GM18498 (cell line): ENCODE measurements at regions not wholly inside any gene's neighbourhood (a gene's known extent, or its start where the extent isn't known, plus 50 kb on each side); places are given as distances from the start of the nearest gene placed in this dataset.

Experiments used
- ATAC-seq: cut with Tn5 transposase; IDR thresholded peaks from one replicate; pipeline ENCODE4 v1.9.1; 2021; ENCODE audit warnings: mild to moderate bottlenecking, moderate library complexity; ENCODE audit not compliant: unreplicated experiment

DNA sequence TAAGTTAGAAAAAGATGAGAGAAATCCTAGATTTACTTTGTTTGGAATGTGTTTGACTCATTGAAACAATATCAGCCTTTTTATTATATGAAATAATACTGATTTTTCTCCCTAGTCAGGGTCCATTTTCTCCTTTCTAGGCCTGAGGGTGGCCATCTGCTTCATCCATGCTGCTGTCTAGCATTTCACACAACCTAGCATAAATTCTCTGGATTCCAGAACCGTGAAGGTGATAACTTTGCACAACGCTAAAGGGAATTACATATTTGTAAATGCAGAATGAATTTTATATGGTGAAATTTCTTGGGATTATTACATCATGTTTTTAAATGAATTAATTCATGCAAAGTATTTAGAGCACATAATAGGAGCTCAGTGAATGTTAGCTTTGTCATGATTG lies 505.1 kb downstream of the INHBA start:
- no peak for ATAC-seq

DNA sequence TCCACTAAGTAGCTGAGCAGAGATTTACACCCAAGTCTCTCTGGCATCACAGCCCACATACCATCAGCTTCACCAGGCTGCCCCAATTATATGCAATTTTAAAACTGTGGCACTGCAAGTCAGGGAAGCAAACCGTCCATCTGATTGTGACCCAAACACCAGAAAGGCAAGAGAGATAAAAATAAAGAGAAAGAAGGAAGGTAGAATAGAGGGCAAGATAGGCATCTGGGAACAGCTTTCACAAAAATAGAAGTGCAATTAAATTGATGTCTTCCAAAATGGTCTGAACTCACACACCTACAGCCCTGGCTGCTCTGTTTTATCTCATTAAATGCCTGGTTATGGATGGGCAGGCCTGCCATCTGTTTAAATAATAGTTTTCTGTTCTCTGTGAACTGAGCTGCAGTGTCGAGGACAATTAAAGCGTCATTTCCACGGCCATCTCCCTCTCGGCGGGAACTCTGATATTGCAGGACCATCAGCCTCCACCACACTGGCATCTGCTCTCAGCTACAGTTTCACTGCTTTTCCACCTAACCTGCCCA lies 509.1 kb downstream of the INHBA start:
- no peak for ATAC-seq

DNA sequence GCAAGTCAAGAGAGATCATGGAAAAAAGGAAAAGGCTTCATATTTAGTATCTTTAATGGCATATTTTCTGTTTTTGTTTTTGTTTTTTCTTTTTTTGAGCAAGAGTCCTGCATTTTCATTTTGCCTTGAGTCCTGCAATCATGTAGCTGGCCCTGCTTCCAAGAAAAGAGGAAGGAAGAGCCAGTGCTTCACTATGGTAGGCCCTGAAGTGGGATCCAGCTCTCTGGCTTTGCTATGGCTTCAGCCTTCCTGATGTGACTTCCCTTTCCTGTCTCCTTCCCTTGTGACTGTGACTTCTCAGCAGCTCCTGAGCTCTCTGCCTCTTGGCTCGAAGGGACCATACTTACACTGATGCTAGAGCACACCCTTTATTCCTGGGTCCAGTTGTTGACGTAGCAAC lies 512.3 kb downstream of the INHBA start:
- no peak for ATAC-seq

DNA sequence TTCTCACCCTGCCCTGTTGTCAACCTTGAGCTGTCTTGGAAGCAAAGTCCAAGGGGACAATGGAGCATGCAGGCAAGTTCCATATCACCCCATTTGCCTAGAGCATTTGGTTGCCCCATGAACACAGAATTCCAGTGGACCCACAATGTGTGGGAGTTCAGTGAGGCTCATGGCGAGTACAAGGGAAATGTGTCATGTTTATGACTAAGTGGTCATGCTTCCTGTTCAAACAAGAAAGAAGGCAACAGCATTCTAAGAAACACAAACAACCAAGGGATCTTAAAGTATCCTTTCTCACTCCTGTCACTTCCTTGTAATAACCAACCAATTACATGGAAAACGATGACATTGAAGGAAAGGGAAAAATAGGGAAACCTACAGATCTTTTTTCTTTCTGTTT lies 513.0 kb downstream of the INHBA start:
- ATAC-seq, result no peak

DNA sequence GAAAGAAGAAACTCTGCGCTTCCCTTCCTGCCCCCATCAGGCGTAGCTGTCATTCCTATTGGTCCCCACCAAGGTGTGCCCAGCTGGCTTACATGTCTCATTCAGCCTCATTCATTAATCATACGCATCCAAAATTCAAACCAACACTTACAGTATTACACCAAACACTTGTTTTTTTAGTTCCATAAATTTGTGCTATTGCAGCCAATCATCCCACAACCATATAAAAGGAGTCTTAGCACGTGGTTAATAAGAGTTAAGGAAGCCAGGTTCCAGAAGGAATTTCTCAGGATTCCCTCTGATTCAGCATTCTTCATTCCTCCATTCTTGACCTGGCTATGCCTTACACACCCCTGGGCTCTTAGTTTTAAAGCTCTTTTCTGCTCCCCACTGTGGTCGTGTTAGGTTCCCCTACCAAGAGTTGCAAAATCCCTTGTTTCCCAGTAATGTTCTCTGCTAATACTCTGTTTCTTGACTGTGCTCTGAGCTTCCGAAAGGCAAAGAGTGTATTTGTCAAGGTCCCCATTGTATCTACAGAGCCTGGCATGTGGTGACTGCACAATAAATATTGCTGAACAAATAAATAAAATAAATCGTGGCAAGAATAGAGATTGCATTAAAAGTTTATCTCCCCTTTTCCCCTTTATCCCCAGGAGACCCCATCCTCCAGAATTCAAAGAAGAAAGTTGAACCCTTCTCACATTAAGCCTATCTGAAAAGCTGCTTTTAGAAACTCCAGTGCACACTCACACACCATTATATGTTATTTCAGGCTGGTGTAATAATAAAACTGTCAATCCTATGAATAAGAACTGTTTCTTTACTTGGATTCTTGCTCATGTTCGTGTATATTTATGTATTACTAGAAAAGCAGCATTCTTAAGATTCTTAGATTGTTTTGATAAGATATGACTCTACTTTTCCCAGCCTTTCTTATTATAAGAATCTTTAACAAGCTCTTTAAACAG lies 514.4 kb downstream of the INHBA start:
- no peak for ATAC-seq

DNA sequence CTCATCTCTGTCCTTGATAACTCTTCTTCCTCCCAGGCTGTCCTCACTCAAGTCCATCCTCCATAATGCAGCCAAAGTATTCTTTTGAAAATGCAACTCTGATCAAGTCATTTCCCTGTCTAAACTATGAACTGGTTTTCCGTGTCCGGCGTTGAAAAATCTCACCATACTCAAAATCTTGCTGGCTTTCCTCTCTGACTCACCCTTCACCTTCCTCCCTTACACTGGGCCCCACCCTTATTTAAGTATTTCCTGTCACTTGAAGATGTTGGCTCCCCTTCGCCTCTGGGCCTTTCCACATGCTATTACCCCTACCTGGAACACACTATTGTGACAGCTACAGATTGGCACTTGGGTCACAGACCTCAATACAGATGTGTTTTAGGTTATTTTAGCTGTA lies 515.6 kb downstream of the INHBA start:
- ATAC-seq, result no peak

DNA sequence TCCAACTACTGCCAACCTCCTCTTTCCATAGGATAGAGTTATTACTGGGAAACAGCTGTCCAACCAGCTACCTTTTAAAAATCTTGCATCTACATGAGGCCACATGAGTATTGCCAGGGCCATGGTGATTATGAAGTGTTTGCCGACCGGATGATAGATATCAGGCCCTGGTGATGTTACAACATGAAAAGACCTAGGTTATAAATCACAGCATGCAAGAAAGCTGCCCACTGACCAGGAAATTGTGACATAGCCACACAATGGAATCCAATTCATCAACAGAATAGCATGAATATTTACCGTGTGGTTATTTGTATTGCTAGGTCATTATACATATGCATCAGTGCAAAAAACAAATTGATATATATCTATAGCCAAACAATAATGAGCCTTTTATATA lies 517.0 kb downstream of the INHBA start:
- no peak for ATAC-seq

DNA sequence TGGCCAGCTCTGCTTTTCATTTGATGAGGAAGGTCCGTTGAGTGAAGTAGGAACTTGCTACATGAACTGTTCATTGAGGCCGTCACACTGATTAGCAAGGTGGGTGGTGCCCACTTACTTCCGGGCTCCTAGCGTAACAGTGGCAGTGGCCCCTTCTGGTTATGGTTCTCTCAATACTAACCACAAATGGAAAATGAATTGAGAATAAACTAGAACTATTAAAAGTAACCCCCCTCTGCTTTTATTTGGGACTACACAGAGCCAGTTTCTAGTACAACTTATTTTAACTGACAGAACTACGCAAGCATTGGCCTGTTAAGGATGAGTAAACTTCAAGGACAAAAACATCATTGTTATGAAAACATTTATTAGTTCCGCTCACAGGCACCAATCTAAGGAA lies 519.1 kb downstream of the INHBA start:
- ATAC-seq, result no peak

DNA sequence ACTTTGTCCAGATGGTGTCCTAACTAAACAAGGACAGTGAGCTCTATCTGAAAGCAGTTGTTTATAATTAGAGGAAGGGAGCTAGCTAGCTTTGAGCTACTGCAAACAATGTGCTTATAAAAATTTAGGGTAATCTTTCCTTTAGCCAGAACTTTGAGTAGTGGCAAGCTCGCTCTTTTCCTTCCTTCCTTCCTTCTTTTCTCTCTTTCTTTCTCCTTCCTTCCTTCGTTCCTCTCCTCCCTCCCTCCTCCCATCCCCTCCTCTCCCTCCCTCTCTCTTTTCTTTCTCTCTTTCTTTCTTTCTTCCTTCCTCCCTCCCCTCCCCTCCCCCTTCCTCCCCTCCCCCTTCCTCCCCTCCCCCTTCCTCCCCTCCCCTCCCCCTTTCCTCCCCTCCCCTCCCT lies 520.1 kb downstream of the INHBA start:
- no peak for ATAC-seq

DNA sequence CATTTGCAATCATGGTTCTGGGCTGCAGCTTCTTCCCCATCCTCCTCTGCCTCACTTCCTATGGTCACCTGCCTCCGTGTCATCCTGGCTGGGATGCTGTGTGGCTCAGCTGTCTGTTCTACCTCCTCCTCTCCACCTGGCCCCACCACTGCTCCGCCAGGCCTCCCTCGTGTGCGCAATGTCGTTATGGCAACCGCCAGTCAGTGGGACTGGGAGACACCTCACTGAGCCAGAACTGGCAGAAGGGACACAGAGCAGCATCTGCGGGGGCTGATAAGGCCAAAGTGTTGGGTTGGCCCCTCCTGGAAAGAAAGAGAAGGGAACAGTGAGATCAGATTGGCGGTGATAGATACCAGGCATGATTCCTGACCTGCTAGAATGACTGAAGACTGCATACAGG lies 527.5 kb downstream of the INHBA start:
- ATAC-seq, result no peak

DNA sequence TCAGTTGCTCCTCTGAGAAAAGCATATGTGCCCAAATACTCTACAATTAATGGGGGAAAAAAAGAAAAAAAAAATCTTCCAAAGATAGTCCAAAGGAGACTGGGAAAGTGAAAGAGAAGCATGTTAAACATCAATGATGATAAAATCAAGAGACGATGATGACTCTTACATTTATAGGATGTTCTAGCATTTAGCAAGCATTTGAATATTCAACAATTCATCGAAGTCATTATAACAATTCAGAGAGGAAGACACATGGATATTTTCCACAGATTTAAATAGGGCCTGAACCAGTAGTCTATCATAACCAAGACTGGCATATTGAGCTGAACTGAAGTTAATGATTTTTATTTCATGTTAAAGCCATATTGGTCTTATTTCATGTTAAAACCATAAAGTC lies 528.4 kb downstream of the INHBA start:
- ATAC-seq, result no peak

DNA sequence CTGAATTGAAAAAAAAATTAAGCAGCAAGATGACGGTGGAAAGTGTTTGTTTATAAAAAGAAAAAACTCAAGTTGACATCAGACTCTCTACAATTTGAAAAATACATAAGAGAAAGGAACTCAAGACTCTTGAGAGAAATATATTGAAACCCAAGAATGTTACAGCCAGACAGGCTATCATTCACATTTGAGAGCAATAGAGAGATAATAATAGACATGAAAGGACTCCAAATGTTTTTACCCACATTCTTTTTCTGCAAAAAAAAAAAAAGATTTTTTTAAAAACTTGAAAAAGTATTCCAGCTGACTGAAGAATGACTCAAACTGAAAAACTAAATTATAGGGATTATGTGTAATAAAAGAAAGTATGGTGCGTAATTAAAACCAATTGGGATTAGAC lies 532.4 kb downstream of the INHBA start:
- no peak for ATAC-seq

DNA sequence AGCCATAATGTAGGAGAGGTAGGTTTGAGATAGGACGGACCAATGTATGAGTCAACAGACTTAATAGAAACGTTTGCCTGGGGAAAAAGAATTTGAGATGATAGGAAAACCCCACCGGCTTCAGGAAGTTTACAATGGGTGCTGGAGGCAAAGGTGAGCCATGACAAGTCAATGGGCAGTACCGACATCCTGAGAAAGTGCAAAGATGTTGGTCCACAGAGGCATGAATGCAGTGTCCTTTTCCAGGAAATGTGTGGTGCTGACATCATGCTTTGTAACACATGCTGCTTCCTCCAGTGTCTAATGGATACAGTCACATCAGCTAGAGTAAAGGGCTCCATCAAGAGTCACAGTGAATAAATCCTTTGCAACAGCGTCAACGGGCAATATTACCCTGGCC lies 533.6 kb downstream of the INHBA start:
- no peak for ATAC-seq

DNA sequence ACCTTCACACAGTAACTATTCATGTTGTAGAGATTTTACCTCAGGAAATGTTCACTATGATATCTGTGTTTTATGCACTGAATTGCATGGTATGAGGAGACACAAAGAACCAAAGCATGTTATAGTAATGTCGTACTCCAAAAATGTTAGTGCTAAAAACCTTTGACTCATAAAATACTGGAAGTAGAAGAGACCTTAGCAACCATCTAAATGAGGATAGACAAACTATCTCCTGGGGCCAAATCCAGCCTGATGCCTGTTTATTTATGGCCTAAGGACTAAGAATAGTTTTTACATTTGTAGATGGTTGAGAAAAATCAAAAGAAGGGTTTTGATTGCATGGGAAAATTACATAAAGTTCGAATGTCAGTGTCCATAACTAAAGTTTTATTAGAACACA lies 535.1 kb downstream of the INHBA start:
- ATAC-seq, result no peak

DNA sequence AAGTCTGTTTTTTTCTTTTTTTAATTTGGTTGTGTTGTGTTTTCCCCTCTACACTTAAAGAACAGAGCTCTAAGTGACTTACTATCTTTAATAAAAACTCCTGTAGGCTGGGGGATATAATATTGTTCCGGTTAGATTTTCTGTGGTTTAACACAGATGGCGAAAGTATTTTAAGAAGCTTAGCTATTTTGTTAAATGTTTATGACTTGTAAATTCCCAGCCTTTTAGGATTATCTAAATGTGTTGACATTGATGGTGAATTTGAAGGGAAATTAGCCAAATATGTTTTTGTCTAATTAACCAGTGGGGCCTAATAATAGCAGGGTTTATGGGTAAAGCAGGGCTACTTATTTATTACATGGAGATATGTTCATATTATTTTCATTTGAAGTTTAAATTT lies 538.5 kb downstream of the INHBA start:
- no peak for ATAC-seq

DNA sequence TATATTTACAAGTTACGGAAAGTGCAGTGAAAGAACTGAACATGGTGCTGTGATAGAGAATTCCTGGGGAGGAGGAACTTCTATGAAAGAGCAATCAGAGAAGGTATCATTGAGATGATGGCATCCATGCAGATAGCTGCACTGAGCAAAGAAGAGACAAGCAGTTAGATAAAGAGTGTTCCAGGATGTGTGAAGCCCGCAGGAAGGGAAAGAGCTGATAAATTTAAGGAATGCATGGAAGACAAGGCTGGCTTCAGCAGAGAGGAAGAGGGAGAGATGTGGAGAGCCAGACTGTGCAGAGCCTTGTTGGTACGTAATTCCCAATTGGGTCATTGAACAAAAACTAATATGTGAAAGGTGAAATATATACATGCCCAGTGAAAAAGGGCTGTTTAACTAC lies 538.9 kb downstream of the INHBA start:
- ATAC-seq, result no peak

DNA sequence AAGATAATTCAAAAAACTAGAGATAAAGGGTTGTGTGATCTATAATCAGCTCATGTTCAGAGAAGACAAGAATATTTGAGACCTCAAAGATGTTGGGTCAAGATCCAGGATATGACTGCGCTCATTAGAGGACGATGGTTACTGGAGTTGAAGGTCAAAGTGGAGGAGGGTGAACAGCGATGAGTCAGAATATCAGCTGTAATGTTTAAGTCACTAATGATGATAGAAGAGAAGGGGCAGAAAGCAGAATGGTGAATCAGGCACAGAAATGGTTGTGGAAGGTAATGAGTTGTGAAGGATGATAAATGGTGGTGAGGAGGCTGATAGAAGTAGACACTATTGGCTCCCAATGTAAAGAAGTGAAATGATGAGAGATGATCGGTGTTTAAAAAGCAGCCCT lies 540.3 kb downstream of the INHBA start:
- ATAC-seq, result no peak

DNA sequence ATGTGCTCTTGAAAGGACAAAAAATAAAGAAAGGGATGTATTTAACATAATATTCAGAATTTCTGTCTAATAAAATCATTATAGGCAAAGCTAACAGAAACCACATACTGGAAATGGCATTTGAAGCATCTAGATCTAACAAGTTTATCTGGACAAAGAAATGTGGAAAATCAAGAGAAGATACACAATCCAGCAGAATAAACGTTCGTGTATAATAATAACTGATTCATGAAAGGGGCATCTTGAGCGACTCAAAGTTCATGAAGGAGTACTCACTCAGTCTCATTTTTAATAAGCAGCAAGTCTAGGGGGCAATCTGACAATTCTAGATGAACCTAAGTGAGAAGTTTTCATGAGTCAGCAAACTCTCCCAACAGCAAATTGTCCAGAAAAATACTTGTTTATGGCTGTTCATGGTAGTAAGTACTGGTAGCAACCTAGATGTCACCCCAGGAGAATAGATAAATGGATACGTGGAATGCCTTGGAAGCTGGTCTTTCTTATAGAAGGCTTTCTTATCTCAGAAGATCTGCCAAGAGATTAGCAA lies 541.8 kb downstream of the INHBA start:
- ATAC-seq, result no peak

DNA sequence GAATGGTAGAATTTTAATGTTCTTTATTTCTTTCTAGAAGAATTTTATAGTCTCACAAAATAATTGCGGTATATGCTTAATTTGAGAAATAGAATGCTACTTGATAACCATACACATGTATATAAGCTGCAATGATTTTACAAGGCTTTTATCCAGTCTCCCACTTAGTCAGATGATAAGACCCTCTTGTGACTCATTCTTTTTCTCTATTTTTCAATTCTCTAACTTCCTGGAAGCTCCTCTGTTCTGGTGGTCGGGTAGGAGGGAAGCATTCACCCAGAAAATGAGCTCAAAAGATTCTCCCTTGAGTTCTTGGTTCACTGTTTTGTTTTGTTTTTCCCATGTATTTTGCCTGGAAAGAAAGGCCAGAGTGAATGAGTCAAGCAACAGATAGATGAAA lies 546.6 kb downstream of the INHBA start:
- no peak for ATAC-seq

DNA sequence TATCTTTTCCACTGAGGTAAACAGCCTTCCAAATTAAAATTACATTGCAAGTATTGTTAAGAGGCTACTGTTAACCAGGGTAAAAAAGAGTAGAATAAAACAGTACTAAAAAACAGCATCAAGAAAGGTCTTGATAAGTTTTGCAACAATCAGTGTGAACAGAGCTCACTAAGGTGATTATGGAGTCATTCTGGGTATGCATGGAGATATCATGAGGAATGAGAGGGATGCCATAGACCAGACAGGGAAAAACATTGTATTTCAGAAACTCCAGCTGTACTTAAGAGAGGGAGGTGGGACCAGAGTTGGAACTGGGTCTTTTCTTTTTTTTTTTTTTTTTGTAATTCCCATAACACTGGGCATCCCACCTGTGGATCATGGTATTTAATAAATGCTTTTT lies 549.6 kb downstream of the INHBA start:
- no peak for ATAC-seq

DNA sequence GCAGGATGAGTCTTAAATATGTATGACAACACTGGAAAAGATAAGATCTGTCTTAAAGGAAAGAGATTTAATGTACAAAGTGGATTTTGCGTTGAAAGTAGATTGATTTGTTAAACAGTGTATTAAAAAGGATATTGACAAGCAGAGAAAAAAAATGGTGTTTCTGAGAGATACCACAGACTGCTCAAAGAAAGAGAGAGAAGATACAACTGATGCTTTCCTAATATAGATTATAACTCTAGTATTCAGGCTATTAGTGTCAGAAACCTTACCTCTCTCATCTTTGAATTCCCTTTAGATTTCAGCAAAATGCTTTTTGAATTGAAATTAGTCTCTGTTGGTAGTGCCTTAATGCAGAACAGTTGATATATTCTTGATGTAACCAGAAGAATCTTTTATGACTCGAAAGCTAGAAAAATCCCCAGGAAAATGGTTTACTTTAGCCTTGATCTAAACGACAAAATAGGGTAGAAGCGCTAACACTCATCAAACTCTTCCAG lies 550.7 kb downstream of the INHBA start:
- no peak for ATAC-seq

DNA sequence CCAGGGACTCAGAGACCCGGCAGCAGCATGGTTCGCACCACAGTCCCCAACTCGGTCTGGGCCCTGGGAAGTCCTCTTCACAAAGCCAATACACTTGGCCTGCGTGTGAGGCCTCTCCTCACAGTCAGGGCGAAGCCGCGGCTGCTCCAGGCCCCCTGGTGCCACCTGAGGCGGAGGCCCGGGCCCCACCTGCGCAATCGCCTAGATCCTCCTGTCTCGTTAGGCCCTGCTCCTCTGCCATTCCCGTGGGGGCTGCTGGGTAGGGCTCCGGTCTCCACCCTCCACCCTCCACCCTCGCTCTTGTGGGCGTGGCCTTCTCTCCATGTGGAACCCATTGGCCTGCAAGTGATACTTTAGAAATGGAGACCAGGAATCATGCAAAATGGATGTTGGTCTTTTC lies 553.3 kb downstream of the INHBA start:
- no peak for ATAC-seq
